Activated B cell treated with CpG ODN at 0.5 μM for 24 hours (primary cell): ENCODE measurements at regions not wholly inside any gene's neighbourhood (a gene's known extent, or its start where the extent isn't known, plus 50 kb on each side); places are given as distances from the start of the nearest gene placed in this dataset.

Experiments
- ATAC-seq: fragments of 200-7000 bp; cut with Tn5 transposase; one replicate; pipeline ENCODE4 v1.10.0; 2021; ENCODE audit warnings: low read depth, mild to moderate bottlenecking, moderate library complexity
- CTCF ChIA-PET: fragments of 350-600 bp; sonication (Branson Sonifier 250); formaldehyde crosslinking; loops from one replicate; lab custom pipeline; 2021; ENCODE audit warnings: antibody characterized with exemption; lab: Charles Lee
- POLR2A ChIA-PET: fragments of 350-600 bp; sonication (Branson Sonifier 250); formaldehyde crosslinking; loops from one replicate; lab custom pipeline; 2021; ENCODE audit warnings: antibody characterized with exemption; lab: Charles Lee
- DNase-seq: peaks from one replicate; pipeline ENCODE4 v3.0.0; 2022
- H3K27ac Mint-ChIP-seq: one replicate; pipeline ENCODE4 v1.8.0; 2020; ENCODE audit warnings: mixed read lengths
- H3K27me3 Mint-ChIP-seq: one replicate; pipeline ENCODE4 v1.8.0; 2021; ENCODE audit warnings: mixed read lengths
- H3K36me3 Mint-ChIP-seq: one replicate; pipeline ENCODE4 v1.8.0; 2021; ENCODE audit warnings: low read depth, mixed read lengths
- H3K4me1 Mint-ChIP-seq: one replicate; pipeline ENCODE4 v1.8.0; 2021; ENCODE audit warnings: mixed read lengths
- H3K4me3 Mint-ChIP-seq: one replicate; pipeline ENCODE4 v1.8.0; 2020; ENCODE audit warnings: mild to moderate bottlenecking, mixed read lengths
- H3K9me3 Mint-ChIP-seq: one replicate; pipeline ENCODE4 v1.8.0; 2020; ENCODE audit warnings: mixed read lengths
- CTCF ChIP-seq: fragments of 200-600 bp; IDR thresholded peaks from one replicate; pipeline ENCODE4 v1.8.0; 2022; ENCODE audit warnings: antibody characterized with exemption, mild to moderate bottlenecking
- intact Hi-C: fragments of 100-400 bp; cut with micrococcal nuclease; formaldehyde crosslinking; loops from one replicate; pipeline ENCODE4 v1.15.1; 2024

DNA sequence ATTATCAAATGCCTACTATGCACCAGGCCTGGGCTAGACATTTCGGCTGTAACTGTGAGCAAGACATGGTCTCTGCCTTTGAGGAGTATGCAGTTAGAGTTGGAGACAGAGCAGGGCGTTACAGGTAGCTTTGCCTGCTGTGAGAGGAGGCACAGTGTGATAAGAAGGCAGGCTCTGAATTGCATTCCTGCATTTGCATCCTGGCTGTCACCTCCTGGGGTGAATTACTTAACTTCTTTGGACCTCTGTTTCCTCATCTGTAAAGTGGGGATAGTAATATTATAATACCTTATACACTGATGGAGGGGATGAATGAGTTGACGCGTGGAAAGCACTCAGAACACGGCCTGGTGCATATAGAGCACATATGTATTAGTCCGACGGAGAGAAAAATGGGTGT lies 118.1 kb upstream of the ARHGAP20 start:
- POLR2A ChIA-PET = no interaction called here
- no peak for TF ChIP-seq CTCF
- Mint-ChIP-seq H3K27ac (no peak overlapping the region), H3K36me3 (no peaks in the 10 kb centered on the region), H3K4me1 (peaks cover 2% of the 10 kb centered on the region), H3K4me3 (no peak overlapping the region), H3K9me3 (no peaks in the 10 kb centered on the region), H3K27me3 (peaks cover 5% of the 10 kb centered on the region)
- ATAC-seq = no peak
- CTCF ChIA-PET = no interaction called here
- intact Hi-C loops = no loop called here
- no peak for DNase-seq

DNA sequence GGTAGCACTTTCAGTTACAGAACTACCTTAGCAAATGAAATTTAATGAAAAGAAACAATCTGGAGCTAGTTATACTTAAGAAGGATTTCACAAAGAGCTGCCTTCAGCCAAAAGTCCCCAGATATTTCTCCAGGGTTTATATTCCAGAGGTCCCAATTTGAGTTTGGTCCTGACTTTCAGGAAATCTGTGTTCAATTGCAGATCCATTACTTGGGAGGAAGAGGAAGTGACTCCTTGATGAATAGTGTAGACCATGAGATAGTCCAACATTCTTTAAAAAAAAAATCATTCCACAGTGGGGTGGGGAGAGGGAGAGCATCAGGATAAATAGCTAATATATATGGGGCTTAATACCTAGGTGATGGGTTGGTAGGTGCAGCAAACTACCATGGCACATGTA lies 117.6 kb upstream of the ARHGAP20 start:
- no peak overlapping the region for H3K4me3 Mint-ChIP-seq
- H3K36me3 Mint-ChIP-seq = no peaks in the 10 kb centered on the region
- ATAC-seq (no peak), DNase-seq (no peak)
- intact Hi-C loops = no loop called here
- no peak overlapping the region for H3K27ac Mint-ChIP-seq
- H3K9me3 Mint-ChIP-seq = no peaks in the 10 kb centered on the region
- H3K4me1 Mint-ChIP-seq = peaks cover 7% of the 10 kb centered on the region
- POLR2A ChIA-PET = no interaction called here
- TF ChIP-seq CTCF = no peak
- CTCF ChIA-PET = interaction anchor here (0.7 kb wide), 1 partner anchor 40 kb away, joined by 3 read pairs; no protein-coding TSS in a partner anchor
- H3K27me3 Mint-ChIP-seq = peaks cover 5% of the 10 kb centered on the region

DNA sequence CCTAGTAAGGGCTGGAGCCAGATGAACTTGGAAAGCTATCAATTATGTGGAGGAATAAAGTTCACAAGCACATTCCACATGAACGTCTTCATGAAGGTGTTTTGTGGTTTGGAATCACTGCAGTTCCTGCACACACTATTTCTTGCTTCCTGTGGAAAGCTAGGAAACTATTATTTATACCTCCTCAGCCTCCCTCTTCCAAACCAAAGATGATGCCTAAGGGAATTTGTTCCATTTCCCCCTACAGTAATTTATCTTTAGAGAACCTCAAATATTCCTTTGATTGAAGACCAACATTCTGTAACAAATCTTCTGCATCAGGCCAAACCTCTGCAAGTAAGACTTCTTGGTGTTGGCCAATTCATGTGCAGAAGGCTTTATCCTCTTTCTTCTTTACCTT lies 115.8 kb upstream of the ARHGAP20 start:
- intact Hi-C loops = no loop called here

GRCh38 chr11:110827276-110827675 lies 115.0 kb upstream of the ARHGAP20 start:
- H3K27me3 Mint-ChIP-seq = peaks cover 2% of the 10 kb centered on the region
- ATAC-seq (no peak), DNase-seq (no peak)
- H3K4me3 Mint-ChIP-seq = no peak overlapping the region
- H3K9me3 Mint-ChIP-seq = no peaks in the 10 kb centered on the region
- peaks cover 10% of the 10 kb centered on the region for H3K4me1 Mint-ChIP-seq
- no peaks in the 10 kb centered on the region for H3K36me3 Mint-ChIP-seq
- no peak for TF ChIP-seq CTCF
- H3K27ac Mint-ChIP-seq = no peak overlapping the region
- intact Hi-C loops = no loop called here
- ChIA-PET CTCF (no interaction called here), POLR2A (no interaction called here)

More for the DNA sequence above, 115.8 kb upstream of the ARHGAP20 start:
- TF ChIP-seq CTCF = no peak
- Mint-ChIP-seq H3K27me3 (peaks cover 5% of the 10 kb centered on the region), H3K9me3 (no peaks in the 10 kb centered on the region), H3K27ac (no peak overlapping the region), H3K36me3 (no peaks in the 10 kb centered on the region), H3K4me3 (no peak overlapping the region), H3K4me1 (peaks cover 10% of the 10 kb centered on the region)
- DNase-seq (no peak), ATAC-seq (no peak)
- ChIA-PET POLR2A (no interaction called here), CTCF (no interaction called here)

DNA sequence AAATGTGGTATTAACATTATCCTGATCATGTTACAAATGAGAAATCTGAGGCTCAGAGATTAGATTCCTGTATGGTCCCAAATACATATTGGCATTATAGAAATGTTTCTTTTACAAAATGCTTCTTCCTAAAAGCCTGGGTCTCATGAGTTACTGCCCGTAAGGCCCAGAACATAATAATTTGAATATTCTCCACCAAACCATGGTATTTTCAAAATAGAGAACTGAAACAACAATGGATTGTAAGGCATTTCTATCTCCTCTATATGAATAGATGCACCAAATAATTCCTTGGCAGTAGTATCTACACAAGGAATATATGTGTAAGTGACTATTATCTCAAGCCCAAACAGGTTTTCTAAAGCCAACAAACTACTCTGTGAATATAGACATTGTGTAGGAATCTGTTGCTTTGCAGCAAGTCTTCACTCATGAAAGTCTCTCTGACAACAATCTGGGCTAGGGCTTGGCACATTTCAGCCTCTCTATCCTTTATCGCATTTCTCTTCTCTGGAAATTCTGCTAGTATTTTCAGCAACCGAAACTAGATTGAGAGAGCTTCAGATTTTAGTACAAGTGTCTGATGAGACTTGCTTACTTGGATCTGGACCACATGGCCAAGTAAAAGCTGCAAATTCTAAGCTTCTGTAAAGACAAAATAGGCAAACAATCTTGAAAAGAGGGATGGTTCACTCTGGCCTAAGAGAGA lies 112.8 kb upstream of the ARHGAP20 start:
- Mint-ChIP-seq H3K27ac (no peak overlapping the region), H3K36me3 (no peaks in the 10 kb centered on the region), H3K27me3 (no peaks in the 10 kb centered on the region), H3K9me3 (no peaks in the 10 kb centered on the region), H3K4me1 (peaks cover 10% of the 10 kb centered on the region), H3K4me3 (no peak overlapping the region)
- intact Hi-C loops = no loop called here
- POLR2A ChIA-PET = no interaction called here
- no peak for TF ChIP-seq CTCF
- CTCF ChIA-PET = no interaction called here
- DNase-seq = no peak
- ATAC-seq = no peak
